22Rv1 (cell line): ENCODE measurements at regions not wholly inside any gene's neighbourhood (a gene's known extent, or its start where the extent isn't known, plus 50 kb on each side); places are given as distances from the start of the nearest gene placed in this dataset.

Source experiments
- ZFX ChIP-seq: fragments of 450-650 bp; IDR thresholded peaks from 2 replicates; pipeline ENCODE4 v1.6.1; 2017; ENCODE audit warnings: antibody characterized with exemption, borderline replicate concordance
- TF ChIP-seq, protein P1 (sequence below): fragments of 450-650 bp; IDR thresholded peaks from 2 replicates; pipeline ENCODE4 v1.5.1; 2017; ENCODE audit warnings: mild to moderate bottlenecking

DNA sequence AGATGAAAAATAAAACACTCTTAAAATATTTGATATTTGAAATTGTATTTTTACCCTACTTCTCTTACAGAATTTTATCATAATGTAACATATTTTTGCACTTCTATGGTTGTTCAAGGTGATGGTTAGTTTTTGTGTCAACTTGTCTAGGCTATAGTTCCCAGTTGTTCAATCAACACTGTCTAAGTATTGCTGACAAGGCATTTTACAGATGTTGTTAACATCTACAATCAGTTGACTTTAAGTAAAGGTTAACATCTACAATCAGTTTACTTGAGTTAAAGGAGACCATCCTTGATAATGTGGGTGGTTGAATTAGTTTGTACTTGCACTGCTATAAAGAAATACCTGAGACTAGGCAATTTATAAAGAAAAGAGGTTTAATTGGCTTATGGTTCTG, 206.5 kb downstream of the AEBP2 start:
- TF ChIP-seq, protein P1, sequence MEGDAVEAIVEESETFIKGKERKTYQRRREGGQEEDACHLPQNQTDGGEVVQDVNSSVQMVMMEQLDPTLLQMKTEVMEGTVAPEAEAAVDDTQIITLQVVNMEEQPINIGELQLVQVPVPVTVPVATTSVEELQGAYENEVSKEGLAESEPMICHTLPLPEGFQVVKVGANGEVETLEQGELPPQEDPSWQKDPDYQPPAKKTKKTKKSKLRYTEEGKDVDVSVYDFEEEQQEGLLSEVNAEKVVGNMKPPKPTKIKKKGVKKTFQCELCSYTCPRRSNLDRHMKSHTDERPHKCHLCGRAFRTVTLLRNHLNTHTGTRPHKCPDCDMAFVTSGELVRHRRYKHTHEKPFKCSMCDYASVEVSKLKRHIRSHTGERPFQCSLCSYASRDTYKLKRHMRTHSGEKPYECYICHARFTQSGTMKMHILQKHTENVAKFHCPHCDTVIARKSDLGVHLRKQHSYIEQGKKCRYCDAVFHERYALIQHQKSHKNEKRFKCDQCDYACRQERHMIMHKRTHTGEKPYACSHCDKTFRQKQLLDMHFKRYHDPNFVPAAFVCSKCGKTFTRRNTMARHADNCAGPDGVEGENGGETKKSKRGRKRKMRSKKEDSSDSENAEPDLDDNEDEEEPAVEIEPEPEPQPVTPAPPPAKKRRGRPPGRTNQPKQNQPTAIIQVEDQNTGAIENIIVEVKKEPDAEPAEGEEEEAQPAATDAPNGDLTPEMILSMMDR = no peak
- no peak for TF ChIP-seq ZFX
